Left lung (tissue), 4 donors: ENCODE measurements at regions not wholly inside any gene's neighbourhood (a gene's known extent, or its start where the extent isn't known, plus 50 kb on each side); places are given as distances from the start of the nearest gene placed in this dataset.
"Not testable (repeated sequence)": the region's sequence is repeated elsewhere in the genome, so short reads cannot be mapped to it uniquely, and the experiment has no call there.

ENCODE experiments used
- ATAC-seq: fragments of 200-7000 bp; cut with Tn5 transposase; one replicate; pipeline ENCODE4 v1.9.1; 2020; ENCODE audit warnings: moderate library complexity
- DNase-seq, 4 donors: peaks; one replicate each; pipeline ENCODE4 v3.0.0-alpha.2; 2013 to 2020
- H3K27ac ChIP-seq, 2 donors: fragments of 200-600 bp; sonication (generic) in 1 of 2; one replicate each; pipeline versions ENCODE4 v1.5.0 to v1.8.0; 2020 to 2021
- H3K27me3 ChIP-seq, 2 donors: fragments of 200-600 bp; sonication (generic) in 1 of 2; one replicate each; pipeline versions ENCODE4 v1.5.0 to v1.8.0; 2020 to 2021
- H3K36me3 ChIP-seq, 2 donors: fragments of 200-600 bp; sonication (generic) in 1 of 2; one replicate each; pipeline versions ENCODE4 v1.5.0 to v1.8.0; 2020 to 2021
- H3K4me1 ChIP-seq, 2 donors: fragments of 200-600 bp; one replicate each; pipeline ENCODE4 v1.8.0; 2021
- H3K4me3 ChIP-seq, 2 donors: fragments of 200-600 bp; sonication (generic) in 1 of 2; one replicate each; pipeline versions ENCODE4 v1.5.0 to v1.8.0; 2020 to 2021; ENCODE audit warnings: mild to moderate bottlenecking in 1 of 2
- H3K9me3 ChIP-seq, 2 donors: fragments of 200-600 bp; sonication (generic) in 1 of 2; one replicate each; pipeline versions ENCODE4 v1.5.0 to v1.8.0; 2020 to 2021
- CTCF ChIP-seq, 2 donors: fragments of 200-600 bp; sonication (generic) in 1 of 2; IDR thresholded peaks; one replicate each; pipeline versions ENCODE4 v1.5.0 to v1.8.0; 2021; ENCODE audit warnings: antibody characterized with exemption in 2 of 2
- intact Hi-C, 2 donors: fragments of 100-400 bp; cut with DNase I; formaldehyde crosslinking; loops; one replicate each; pipeline versions ENCODE4 v1.11.2 to v1.14.2; 2022
- donor health status: DM: no; HTN: yes; CAD: no.
- donor health status: DM: no; HTN: no; CAD: no.

GRCh38 chr10:124243702-124244121 is 150.3 kb upstream of the CHST15 start:
- no peak overlapping the region for H3K27ac ChIP-seq
- no peak overlapping the region for H3K4me3 ChIP-seq
- H3K27me3 ChIP-seq, result no peaks in the 10 kb centered on the region
- ATAC-seq (no peak), DNase-seq (no peak)
- no peaks in the 10 kb centered on the region for H3K36me3 ChIP-seq
- no peaks in the 10 kb centered on the region for H3K4me1 ChIP-seq
- H3K9me3 ChIP-seq, result no peaks in the 10 kb centered on the region
- TF ChIP-seq CTCF (IDR thresholded peaks at IDR 0.05), result no peak
- intact Hi-C loops, result no loop called here

- TF ChIP-seq CTCF (IDR thresholded peaks at IDR 0.05), result no peak
- Histone ChIP-seq H3K27me3 (no peaks in the 10 kb centered on the region), H3K36me3 (no peaks in the 10 kb centered on the region), H3K27ac (no peak overlapping the region), H3K4me1 (no peaks in the 10 kb centered on the region), H3K9me3 (no peaks in the 10 kb centered on the region), H3K4me3 (no peak overlapping the region)
- no peak for DNase-seq
- intact Hi-C loops, result no loop called here
- ATAC-seq, result no peak
These were observed 149.4 kb upstream of the CHST15 start for GRCh38 chr10:124242791-124243190.

DNA sequence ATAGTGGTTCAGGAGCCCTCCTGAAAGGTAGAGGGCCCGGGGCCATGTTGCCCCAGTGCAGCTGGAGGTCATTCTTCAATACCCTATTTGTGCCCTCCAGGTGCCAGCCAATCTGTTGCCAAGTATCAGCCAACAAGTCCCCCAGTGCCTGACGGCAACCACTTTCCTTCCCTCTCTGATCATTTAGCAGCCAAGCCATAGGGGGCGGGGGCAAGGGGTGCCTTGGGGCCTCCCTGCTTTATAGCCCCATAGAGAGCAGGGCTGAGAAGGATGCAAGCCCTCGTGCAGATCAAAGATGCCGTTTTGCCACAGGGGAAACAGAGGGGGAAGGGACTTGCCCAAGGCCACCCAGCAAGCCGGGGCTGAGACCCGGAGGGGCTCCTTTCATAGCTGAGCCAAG is 149.0 kb upstream of the CHST15 start:
- DNase-seq (no peak), ATAC-seq (no peak)
- no peaks in the 10 kb centered on the region for H3K4me1 ChIP-seq
- no peaks in the 10 kb centered on the region for H3K27me3 ChIP-seq
- H3K4me3 ChIP-seq, result no peak overlapping the region
- no peak overlapping the region for H3K27ac ChIP-seq
- intact Hi-C loops, result no loop called here
- TF ChIP-seq CTCF (IDR thresholded peaks at IDR 0.05), result no peak
- no peaks in the 10 kb centered on the region for H3K36me3 ChIP-seq
- H3K9me3 ChIP-seq, result no peaks in the 10 kb centered on the region

- H3K4me1 ChIP-seq, intact Hi-C loops, H3K4me3 ChIP-seq, H3K9me3 ChIP-seq, H3K27ac ChIP-seq, DNase-seq, ATAC-seq, H3K27me3 ChIP-seq, H3K36me3 ChIP-seq: not testable (repeated sequence)
These were observed 148.1 kb upstream of the CHST15 start for GRCh38 chr10:124241510-124241909.

DNA sequence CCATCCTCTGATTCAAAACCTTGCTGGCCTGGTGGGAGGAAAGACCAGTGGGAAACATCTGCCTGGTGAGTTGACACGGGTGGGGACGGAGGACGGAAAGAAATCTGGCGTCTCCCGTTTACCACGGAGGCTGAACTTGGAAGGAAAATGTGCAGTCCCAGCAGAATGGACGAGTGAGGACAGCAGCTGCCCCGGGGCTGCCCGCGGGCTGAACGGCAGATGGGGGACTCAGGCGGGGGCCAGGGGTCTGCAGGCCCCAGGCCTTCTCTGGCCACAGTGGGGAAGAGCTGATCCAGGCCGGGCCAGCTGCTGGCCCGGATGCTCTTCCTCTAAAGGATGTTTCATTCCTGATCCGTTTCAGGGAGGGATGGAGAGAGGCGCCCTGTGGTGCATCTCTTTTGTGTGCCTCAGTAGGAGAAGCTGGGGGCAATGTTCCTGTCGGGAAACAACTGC is 147.5 kb upstream of the CHST15 start:
- no peak for ATAC-seq
- H3K4me1 ChIP-seq, result no peaks in the 10 kb centered on the region
- no peaks in the 10 kb centered on the region for H3K36me3 ChIP-seq
- no peak overlapping the region for H3K27ac ChIP-seq
- H3K4me3 ChIP-seq, result no peak overlapping the region
- DNase-seq, result no peak
- no peak for TF ChIP-seq CTCF (IDR thresholded peaks at IDR 0.05)
- no peaks in the 10 kb centered on the region for H3K9me3 ChIP-seq
- intact Hi-C loops, result no loop called here
- H3K27me3 ChIP-seq, result no peaks in the 10 kb centered on the region

DNA sequence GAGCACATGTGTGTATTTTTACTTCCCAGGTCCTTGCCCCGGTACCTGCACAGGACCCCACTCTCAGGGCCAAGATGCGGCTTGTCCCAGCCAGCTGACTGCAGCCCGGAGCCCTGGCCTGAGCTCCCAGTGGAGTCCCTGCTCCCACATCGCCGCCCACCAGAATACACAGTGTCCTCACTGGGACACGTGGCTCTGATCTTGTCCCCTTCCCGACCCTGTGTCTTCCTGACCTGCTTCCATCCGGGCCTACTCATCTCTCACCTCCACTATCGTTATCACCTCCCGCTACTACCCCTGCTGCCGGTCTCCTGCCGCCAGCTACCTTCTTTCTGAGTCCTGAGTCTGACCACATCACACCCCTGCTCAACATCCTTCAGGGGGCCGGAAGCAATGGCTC is 146.3 kb upstream of the CHST15 start:
- no peaks in the 10 kb centered on the region for H3K4me1 ChIP-seq
- no peaks in the 10 kb centered on the region for H3K36me3 ChIP-seq
- H3K4me3 ChIP-seq, result no peak overlapping the region
- no peak for DNase-seq
- no peak overlapping the region for H3K27ac ChIP-seq
- H3K9me3 ChIP-seq, result no peaks in the 10 kb centered on the region
- intact Hi-C loops, result no loop called here
- no peak for ATAC-seq
- TF ChIP-seq CTCF (IDR thresholded peaks at IDR 0.05), result no peak
- no peaks in the 10 kb centered on the region for H3K27me3 ChIP-seq
